Astrocyte (in vitro differentiated cells and primary cell): ENCODE measurements at regions not wholly inside any gene's neighbourhood (a gene's known extent, or its start where the extent isn't known, plus 50 kb on each side); places are given as distances from the start of the nearest gene placed in this dataset.

Experiments
- DNase-seq: peaks from one replicate; pipeline ENCODE4 v3.0.0-alpha.2; 2010; ENCODE audit warnings: low read depth
- FAIRE-seq: peaks from 2 replicates; lab custom pipeline; 2011; peaks lifted over from hg19 to GRCh38; lab: Jason Lieb, UNC
- H2AFZ ChIP-seq: 2 replicates; pipeline ENCODE4 v1.6.0; 2012; ENCODE audit warnings: low read depth, low read length, inconsistent platforms
- H3K27ac ChIP-seq: 2 replicates; pipeline ENCODE4 v1.5.1; 2011; ENCODE audit warnings: low read depth, low read length, inconsistent platforms
- H3K27me3 ChIP-seq: 2 replicates; pipeline ENCODE4 v1.6.0; 2011; ENCODE audit warnings: low read length, inconsistent platforms; ENCODE audit not compliant: insufficient read depth
- H3K36me3 ChIP-seq: 2 replicates; pipeline ENCODE4 v1.5.1; 2011; ENCODE audit warnings: low read length, inconsistent platforms; ENCODE audit not compliant: insufficient read depth
- H3K4me1 ChIP-seq: 2 replicates; pipeline ENCODE4 v1.5.1; 2011; ENCODE audit warnings: low read length, inconsistent platforms; ENCODE audit not compliant: insufficient read depth
- H3K4me2 ChIP-seq: 2 replicates; pipeline ENCODE4 v1.6.0; 2012; ENCODE audit warnings: low read length, inconsistent platforms
- H3K4me3 ChIP-seq: 2 replicates; pipeline ENCODE4 v1.5.1; 2011; ENCODE audit warnings: low read depth, mild to moderate bottlenecking, low read length, inconsistent platforms; ENCODE audit not compliant: insufficient read depth
- H3K79me2 ChIP-seq: 2 replicates; pipeline ENCODE4 v1.6.0; 2012; ENCODE audit warnings: mild to moderate bottlenecking, low read length, inconsistent platforms; ENCODE audit not compliant: insufficient read depth
- H3K9ac ChIP-seq: 2 replicates; pipeline ENCODE4 v1.6.0; 2012; ENCODE audit warnings: mild to moderate bottlenecking, low read length, inconsistent platforms
- H3K9me3 ChIP-seq: 2 replicates; pipeline ENCODE4 v1.5.1; 2012; ENCODE audit warnings: low read depth, mild to moderate bottlenecking, low read length, inconsistent platforms; ENCODE audit not compliant: insufficient read depth
- H4K20me1 ChIP-seq: 2 replicates; pipeline ENCODE4 v1.6.0; 2012; ENCODE audit warnings: low read length, inconsistent platforms; ENCODE audit not compliant: insufficient read depth
- H3K27ac Mint-ChIP-seq: one replicate; pipeline ENCODE4 v1.8.0; 2021; ENCODE audit warnings: mild to moderate bottlenecking, mixed read lengths; ENCODE audit not compliant: unreplicated experiment
- H3K27me3 Mint-ChIP-seq: one replicate; pipeline ENCODE4 v1.8.0; 2021; ENCODE audit warnings: low read depth, mixed read lengths; ENCODE audit not compliant: unreplicated experiment
- H3K36me3 Mint-ChIP-seq: one replicate; pipeline ENCODE4 v1.8.0; 2021; ENCODE audit warnings: low read depth, mixed read lengths; ENCODE audit not compliant: unreplicated experiment
- H3K4me1 Mint-ChIP-seq: one replicate; pipeline ENCODE4 v1.8.0; 2021; ENCODE audit warnings: low read depth, mixed read lengths; ENCODE audit not compliant: unreplicated experiment
- H3K4me3 Mint-ChIP-seq: one replicate; pipeline ENCODE4 v1.8.0; 2021; ENCODE audit warnings: mild to moderate bottlenecking, moderate library complexity, mixed read lengths; ENCODE audit not compliant: unreplicated experiment
- H3K9me3 Mint-ChIP-seq: one replicate; pipeline ENCODE4 v1.8.0; 2021; ENCODE audit warnings: mild to moderate bottlenecking, mixed read lengths; ENCODE audit not compliant: unreplicated experiment
- CTCF ChIP-seq: IDR thresholded peaks from 2 replicates; pipeline ENCODE4 v1.5.1; 2011; ENCODE audit warnings: low read depth, mild to moderate bottlenecking, inconsistent platforms, low read length, moderate library complexity; ENCODE audit not compliant: insufficient read depth
- EZH2 ChIP-seq: IDR thresholded peaks from 2 replicates; pipeline ENCODE4 v1.6.1; 2012; ENCODE audit warnings: mild to moderate bottlenecking, low read length, inconsistent platforms; ENCODE audit not compliant: insufficient read depth

- Histone ChIP-seq H3K27ac (no peak overlapping the region), H3K4me3 (no peak overlapping the region), H3K36me3 (no peaks in the 10 kb centered on the region), H3K27me3 (no peaks in the 10 kb centered on the region), H3K4me2 (no peak overlapping the region), H3K9ac (no peak overlapping the region), H3K9me3 (no peaks in the 10 kb centered on the region), H3K4me1 (no peaks in the 10 kb centered on the region), H2AFZ (no peak overlapping the region), H4K20me1 (no peaks in the 10 kb centered on the region), H3K79me2 (no peaks in the 10 kb centered on the region)
- H3K27me3 Mint-ChIP-seq, result peaks cover 7% of the 10 kb centered on the region
- no peaks in the 10 kb centered on the region for H3K9me3 Mint-ChIP-seq
- no peak for FAIRE-seq
- H3K36me3 Mint-ChIP-seq, result no peaks in the 10 kb centered on the region
- no peak for DNase-seq
- H3K27ac Mint-ChIP-seq, result no peak overlapping the region
- TF ChIP-seq EZH2, result no peak
- no peaks in the 10 kb centered on the region for H3K4me1 Mint-ChIP-seq
- H3K4me3 Mint-ChIP-seq, result no peak overlapping the region
Measured at GRCh38 chr17:34133350-34133749, 121.7 kb upstream of the CCL2 start.

GRCh38 chr17:34135841-34136240, 119.2 kb upstream of the CCL2 start:
- Mint-ChIP-seq H3K9me3 (no peaks in the 10 kb centered on the region), H3K27ac (no peak overlapping the region), H3K4me3 (no peak overlapping the region), H3K27me3 (peaks cover 5% of the 10 kb centered on the region), H3K36me3 (no peaks in the 10 kb centered on the region), H3K4me1 (no peaks in the 10 kb centered on the region)
- no peak for DNase-seq
- no peak for FAIRE-seq
- H3K4me3 ChIP-seq, result no peak overlapping the region
- no peak overlapping the region for H3K4me2 ChIP-seq
- no peaks in the 10 kb centered on the region for H3K4me1 ChIP-seq
- no peaks in the 10 kb centered on the region for H3K79me2 ChIP-seq
- no peaks in the 10 kb centered on the region for H4K20me1 ChIP-seq
- no peak overlapping the region for H3K27ac ChIP-seq
- H2AFZ ChIP-seq, result no peak overlapping the region
- H3K36me3 ChIP-seq, result no peaks in the 10 kb centered on the region
- H3K27me3 ChIP-seq, result no peaks in the 10 kb centered on the region
- H3K9ac ChIP-seq, result no peak overlapping the region
- no peaks in the 10 kb centered on the region for H3K9me3 ChIP-seq
- TF ChIP-seq EZH2, result no peak
- TF ChIP-seq CTCF, result no peak

- no peak overlapping the region for H3K4me3 ChIP-seq
- no peak overlapping the region for H3K9ac ChIP-seq
- no peak overlapping the region for H3K27ac ChIP-seq
- no peaks in the 10 kb centered on the region for H3K79me2 ChIP-seq
- H3K36me3 ChIP-seq, result no peaks in the 10 kb centered on the region
- H3K27ac Mint-ChIP-seq, result no peak overlapping the region
- no peak for DNase-seq
- TF ChIP-seq CTCF, result no peak
- no peak for TF ChIP-seq EZH2
- no peaks in the 10 kb centered on the region for H3K4me1 Mint-ChIP-seq
- no peaks in the 10 kb centered on the region for H3K36me3 Mint-ChIP-seq
- H3K4me3 Mint-ChIP-seq, result no peak overlapping the region
- FAIRE-seq, result no peak
- no peak overlapping the region for H3K4me2 ChIP-seq
- no peaks in the 10 kb centered on the region for H3K27me3 ChIP-seq
- H3K4me1 ChIP-seq, result no peaks in the 10 kb centered on the region
- H3K9me3 ChIP-seq, result no peaks in the 10 kb centered on the region
- H4K20me1 ChIP-seq, result no peaks in the 10 kb centered on the region
- H3K27me3 Mint-ChIP-seq, result peaks cover 11% of the 10 kb centered on the region
- H3K9me3 Mint-ChIP-seq, result no peaks in the 10 kb centered on the region
- no peak overlapping the region for H2AFZ ChIP-seq
Measured at GRCh38 chr17:34140006-34140405, 115.1 kb upstream of the CCL2 start.
